Dendritic cell treated with granulocyte-macrophage colony-stimulating factor and Interleukin-4, amounts not matched to agents 40 ng/mL and 50 ng/mL, for 4 days (primary cell): ENCODE measurements at regions not wholly inside any gene's neighbourhood (a gene's known extent, or its start where the extent isn't known, plus 50 kb on each side); places are given as distances from the start of the nearest gene placed in this dataset.
"Not testable (repeated sequence)": the region's sequence is repeated elsewhere in the genome, so short reads cannot be mapped to it uniquely, and the experiment has no call there.

ENCODE experiments used
- H3K27ac Mint-ChIP-seq: one replicate; pipeline ENCODE4 v1.8.0; 2022; ENCODE audit warnings: mild to moderate bottlenecking, mixed read lengths
- H3K27me3 Mint-ChIP-seq: one replicate; pipeline ENCODE4 v1.8.0; 2022; ENCODE audit warnings: mild to moderate bottlenecking, mixed read lengths
- H3K36me3 Mint-ChIP-seq: one replicate; pipeline ENCODE4 v1.8.0; 2022; ENCODE audit warnings: low read depth, mixed read lengths
- H3K4me1 Mint-ChIP-seq: one replicate; pipeline ENCODE4 v1.8.0; 2022; ENCODE audit warnings: low read depth, mixed read lengths
- H3K4me3 Mint-ChIP-seq: one replicate; pipeline ENCODE4 v1.8.0; 2022; ENCODE audit warnings: mild to moderate bottlenecking, moderate library complexity, mixed read lengths
- H3K9me3 Mint-ChIP-seq: one replicate; pipeline ENCODE4 v1.8.0; 2022; ENCODE audit warnings: mixed read lengths
- intact Hi-C: fragments of 100-400 bp; cut with micrococcal nuclease; formaldehyde crosslinking; loops from one replicate; pipeline ENCODE4 v1.15.0; 2022

DNA sequence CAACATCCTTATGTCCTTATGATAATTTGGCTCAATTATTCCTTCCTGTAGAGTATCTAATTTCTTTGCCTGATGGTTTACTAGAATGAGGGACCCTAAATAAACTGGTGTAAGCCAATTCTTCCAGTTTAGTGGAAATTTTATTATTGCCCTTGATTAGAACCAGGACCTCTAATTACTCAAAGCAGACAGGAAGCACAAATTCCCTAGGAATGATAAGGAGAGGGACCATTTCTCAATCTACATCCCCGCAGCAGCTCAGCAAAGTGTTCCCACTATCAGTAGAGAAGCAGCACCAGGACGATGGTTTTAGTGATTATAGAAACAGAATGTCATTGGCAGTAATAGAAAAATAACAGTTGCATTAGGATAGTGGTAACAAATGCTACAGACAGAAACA is 97.1 kb downstream of the PLPPR4 start:
- peaks cover 11% of the 10 kb centered on the region for H3K4me1 Mint-ChIP-seq
- H3K4me3 Mint-ChIP-seq = no peak overlapping the region
- no peaks in the 10 kb centered on the region for H3K27me3 Mint-ChIP-seq
- no peak overlapping the region for H3K27ac Mint-ChIP-seq
- intact Hi-C loops = no loop called here
- no peaks in the 10 kb centered on the region for H3K9me3 Mint-ChIP-seq
- H3K36me3 Mint-ChIP-seq = no peaks in the 10 kb centered on the region

DNA sequence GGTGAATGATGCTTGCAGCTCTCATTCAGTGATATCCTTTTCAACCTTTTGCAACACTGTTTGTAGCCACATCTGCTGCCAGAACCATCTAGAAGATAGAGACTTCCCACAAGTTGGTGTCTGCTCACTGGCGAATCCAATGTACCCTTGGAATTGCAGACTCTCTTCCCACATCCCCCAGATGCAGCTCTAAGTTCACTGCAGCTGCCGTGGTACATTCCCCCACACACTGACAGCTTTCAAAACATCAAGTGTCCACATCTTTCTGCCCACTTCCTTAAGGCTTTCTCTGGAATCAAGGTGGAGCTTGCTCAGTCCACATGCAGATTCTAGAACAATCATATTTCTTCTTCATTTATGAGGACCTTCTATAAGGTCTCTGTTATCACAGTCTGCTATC is 99.2 kb downstream of the PLPPR4 start:
- H3K27ac Mint-ChIP-seq = peak overlapping the region; percentile 35
- H3K4me3 Mint-ChIP-seq = no peak overlapping the region
- intact Hi-C loops = no loop called here
- no peaks in the 10 kb centered on the region for H3K27me3 Mint-ChIP-seq
- H3K4me1 Mint-ChIP-seq = peaks cover 11% of the 10 kb centered on the region
- H3K36me3 Mint-ChIP-seq = no peaks in the 10 kb centered on the region
- no peaks in the 10 kb centered on the region for H3K9me3 Mint-ChIP-seq

DNA sequence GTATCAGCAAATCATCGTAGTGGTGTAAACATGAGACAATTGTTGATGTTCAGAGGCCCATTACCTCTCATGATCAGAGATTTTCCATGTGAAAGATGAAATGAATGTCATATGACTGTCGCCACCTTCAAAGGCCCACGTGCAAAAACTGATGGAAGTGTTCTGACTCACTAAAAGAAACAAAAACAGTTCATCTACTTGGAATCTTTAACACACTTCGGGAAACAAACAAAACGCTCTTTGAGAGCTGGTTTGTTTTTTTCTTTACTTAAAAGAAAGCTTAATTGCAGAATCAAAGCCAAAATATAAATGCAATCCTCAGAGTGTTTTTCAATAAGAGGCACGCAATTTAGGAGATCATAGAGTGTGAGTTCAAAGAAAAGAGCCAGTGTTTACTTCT is 100.8 kb downstream of the PLPPR4 start:
- no peak overlapping the region for H3K4me3 Mint-ChIP-seq
- peaks cover 11% of the 10 kb centered on the region for H3K4me1 Mint-ChIP-seq
- H3K27me3 Mint-ChIP-seq = no peaks in the 10 kb centered on the region
- H3K9me3 Mint-ChIP-seq = no peaks in the 10 kb centered on the region
- intact Hi-C loops = no loop called here
- H3K27ac Mint-ChIP-seq = no peak overlapping the region
- H3K36me3 Mint-ChIP-seq = no peaks in the 10 kb centered on the region

DNA sequence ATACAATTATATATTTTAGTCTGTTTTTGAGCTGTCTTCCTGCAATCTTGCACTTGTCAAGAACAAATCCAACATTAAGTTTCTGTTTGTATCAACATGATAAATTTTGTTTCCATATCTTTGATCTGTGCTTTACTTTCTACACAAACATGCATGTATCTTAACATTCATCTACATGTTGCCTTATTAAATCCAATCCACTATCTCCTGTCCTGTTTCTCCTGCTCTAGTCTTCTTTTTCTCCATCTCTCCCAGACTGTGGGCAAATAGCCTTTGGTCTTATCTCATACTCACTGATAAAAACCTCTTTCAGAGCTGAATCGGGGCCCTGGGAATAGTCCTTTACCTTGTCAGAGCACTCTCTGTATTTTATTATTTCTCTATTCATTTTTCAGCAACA is 101.3 kb downstream of the PLPPR4 start:
- Mint-ChIP-seq H3K4me1 (peaks cover 11% of the 10 kb centered on the region), H3K4me3 (no peak overlapping the region), H3K27ac (no peak overlapping the region), H3K27me3 (no peaks in the 10 kb centered on the region), H3K9me3 (no peaks in the 10 kb centered on the region), H3K36me3 (no peaks in the 10 kb centered on the region)
- intact Hi-C loops = no loop called here

DNA sequence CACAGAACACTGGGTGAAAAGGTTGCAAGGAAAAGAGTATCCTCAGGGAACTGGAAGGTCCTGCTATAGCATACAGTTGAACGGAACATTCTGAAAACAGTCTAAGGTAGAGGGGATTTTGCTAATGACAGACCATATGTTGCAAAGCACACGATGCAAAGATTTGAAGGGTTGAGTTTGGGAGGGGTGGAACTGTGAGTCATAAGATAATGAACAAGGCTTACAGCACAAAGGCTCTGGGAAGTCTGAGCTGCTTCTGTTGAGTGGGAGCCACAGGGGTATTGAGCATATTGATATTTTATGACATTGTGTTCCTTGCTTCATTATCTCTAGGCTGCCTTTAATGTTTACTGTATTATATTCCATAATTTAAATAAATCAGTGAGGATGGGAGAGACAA is 104.9 kb downstream of the PLPPR4 start:
- no peak overlapping the region for H3K27ac Mint-ChIP-seq
- no peak overlapping the region for H3K4me3 Mint-ChIP-seq
- no peaks in the 10 kb centered on the region for H3K9me3 Mint-ChIP-seq
- H3K4me1 Mint-ChIP-seq = peaks cover 6% of the 10 kb centered on the region
- H3K27me3 Mint-ChIP-seq = no peaks in the 10 kb centered on the region
- H3K36me3 Mint-ChIP-seq = no peaks in the 10 kb centered on the region
- intact Hi-C loops = no loop called here

DNA sequence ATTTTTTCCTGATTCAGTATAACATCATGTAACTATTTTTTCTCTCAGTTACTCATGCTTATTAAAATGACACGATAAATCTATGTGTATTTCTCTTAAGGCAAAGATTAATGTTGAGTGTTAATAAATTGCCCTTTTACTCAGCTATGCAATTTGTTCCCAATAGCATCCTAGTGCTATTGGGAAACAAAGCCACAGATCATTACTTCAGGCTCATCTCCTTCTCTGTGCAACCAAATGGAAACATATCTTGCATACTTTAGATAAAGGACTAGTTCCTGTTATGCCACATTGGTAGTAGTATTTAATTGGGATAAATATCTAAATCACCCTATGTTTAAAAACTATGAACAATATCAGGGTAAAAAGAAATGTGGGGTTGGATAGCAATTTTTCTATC is 106.2 kb downstream of the PLPPR4 start:
- H3K36me3 Mint-ChIP-seq = no peaks in the 10 kb centered on the region
- H3K27me3 Mint-ChIP-seq = no peaks in the 10 kb centered on the region
- intact Hi-C loops = no loop called here
- peaks cover 7% of the 10 kb centered on the region for H3K4me1 Mint-ChIP-seq
- H3K27ac Mint-ChIP-seq = no peak overlapping the region
- H3K4me3 Mint-ChIP-seq = no peak overlapping the region
- no peaks in the 10 kb centered on the region for H3K9me3 Mint-ChIP-seq

DNA sequence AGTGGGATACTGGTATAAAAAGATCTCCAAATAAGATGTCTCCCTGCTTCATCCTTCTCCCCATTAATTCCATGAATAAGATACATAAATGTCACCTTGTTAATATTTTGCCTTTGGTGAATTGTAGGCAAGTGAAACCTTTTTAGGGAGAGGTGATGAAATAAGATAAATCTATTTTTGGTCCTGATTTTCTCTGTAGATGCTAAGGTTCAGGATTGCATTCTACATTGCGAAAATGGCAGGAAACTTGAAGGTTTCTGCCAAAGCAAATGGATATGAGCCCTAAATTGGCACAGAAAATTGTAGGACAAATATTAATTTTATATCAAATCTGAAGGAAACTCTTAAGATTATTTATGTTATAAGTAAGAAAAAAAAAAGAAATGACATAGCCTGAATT is 107.1 kb downstream of the PLPPR4 start:
- H3K4me1 Mint-ChIP-seq = peaks cover 7% of the 10 kb centered on the region
- no peaks in the 10 kb centered on the region for H3K36me3 Mint-ChIP-seq
- H3K27ac Mint-ChIP-seq = no peak overlapping the region
- no peaks in the 10 kb centered on the region for H3K9me3 Mint-ChIP-seq
- H3K4me3 Mint-ChIP-seq = no peak overlapping the region
- intact Hi-C loops = no loop called here
- no peaks in the 10 kb centered on the region for H3K27me3 Mint-ChIP-seq

DNA sequence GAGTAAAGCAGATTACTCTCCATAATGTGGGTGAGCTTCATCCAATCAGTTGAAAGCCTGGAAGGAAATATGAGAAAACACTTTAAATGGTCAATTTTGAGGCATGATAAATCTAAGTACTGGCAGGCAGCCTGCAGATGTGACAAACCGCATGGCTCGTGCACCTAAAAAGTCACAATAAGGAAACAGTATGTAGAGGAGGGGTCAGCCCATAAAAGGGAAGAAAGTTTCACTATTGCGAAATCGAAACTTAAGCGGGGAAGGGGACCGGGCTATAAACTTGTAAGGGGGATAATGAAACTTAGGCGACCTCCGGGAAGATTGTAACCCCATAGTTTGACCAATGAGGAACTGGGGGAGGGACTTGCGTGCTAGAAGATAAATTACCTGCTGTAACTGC is 109.8 kb downstream of the PLPPR4 start:
- H3K9me3 Mint-ChIP-seq = no peaks in the 10 kb centered on the region
- H3K27ac Mint-ChIP-seq = no peak overlapping the region
- peak overlapping the region; percentile 34 for H3K4me3 Mint-ChIP-seq
- H3K4me1 Mint-ChIP-seq = peaks cover 7% of the 10 kb centered on the region
- intact Hi-C loops = no loop called here
- no peaks in the 10 kb centered on the region for H3K36me3 Mint-ChIP-seq
- H3K27me3 Mint-ChIP-seq = no peaks in the 10 kb centered on the region

DNA sequence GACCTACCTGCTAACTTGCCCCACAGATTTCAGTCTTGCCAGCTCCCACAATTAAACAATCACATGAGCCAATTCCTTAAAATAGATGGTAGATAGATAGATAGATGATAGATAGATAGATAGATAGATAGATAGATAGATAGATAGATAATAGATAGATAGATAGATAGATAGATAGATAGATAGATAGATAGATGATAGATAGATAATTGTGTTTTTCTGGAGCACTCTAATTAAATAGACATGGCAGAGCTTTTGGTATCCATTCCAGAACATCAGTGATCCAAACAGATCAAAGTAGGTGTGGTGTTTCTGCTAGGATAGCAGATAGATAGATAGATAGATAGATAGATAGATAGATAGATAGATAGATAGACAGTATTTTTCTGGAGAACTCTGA is 110.4 kb downstream of the PLPPR4 start:
- H3K27ac Mint-ChIP-seq, H3K4me3 Mint-ChIP-seq, H3K9me3 Mint-ChIP-seq, H3K27me3 Mint-ChIP-seq, H3K4me1 Mint-ChIP-seq, intact Hi-C loops, H3K36me3 Mint-ChIP-seq: not testable (repeated sequence)

DNA sequence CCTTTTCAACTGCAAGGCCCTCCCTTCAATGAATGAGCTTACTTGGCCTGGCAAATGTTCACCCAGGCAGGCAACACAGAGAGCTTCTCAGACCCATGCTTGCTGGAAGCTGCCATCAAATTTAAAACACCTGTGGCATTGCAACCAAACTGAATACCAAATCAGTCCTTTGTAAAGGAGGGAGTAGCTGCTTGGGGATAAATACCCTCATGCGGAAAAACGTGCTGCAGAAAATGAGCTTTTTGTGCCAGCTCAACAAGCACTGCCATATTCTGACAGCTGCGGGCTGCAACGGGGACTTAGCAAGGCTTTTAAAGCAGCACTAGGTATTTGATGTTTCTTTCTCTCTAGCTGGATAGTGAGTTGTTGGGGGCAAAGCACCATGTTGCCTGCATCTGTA is 119.7 kb downstream of the PLPPR4 start:
- H3K4me1 Mint-ChIP-seq = no peaks in the 10 kb centered on the region
- intact Hi-C loops = no loop called here
- no peaks in the 10 kb centered on the region for H3K27me3 Mint-ChIP-seq
- H3K36me3 Mint-ChIP-seq = no peaks in the 10 kb centered on the region
- no peaks in the 10 kb centered on the region for H3K9me3 Mint-ChIP-seq
- H3K4me3 Mint-ChIP-seq = no peak overlapping the region
- H3K27ac Mint-ChIP-seq = no peak overlapping the region

DNA sequence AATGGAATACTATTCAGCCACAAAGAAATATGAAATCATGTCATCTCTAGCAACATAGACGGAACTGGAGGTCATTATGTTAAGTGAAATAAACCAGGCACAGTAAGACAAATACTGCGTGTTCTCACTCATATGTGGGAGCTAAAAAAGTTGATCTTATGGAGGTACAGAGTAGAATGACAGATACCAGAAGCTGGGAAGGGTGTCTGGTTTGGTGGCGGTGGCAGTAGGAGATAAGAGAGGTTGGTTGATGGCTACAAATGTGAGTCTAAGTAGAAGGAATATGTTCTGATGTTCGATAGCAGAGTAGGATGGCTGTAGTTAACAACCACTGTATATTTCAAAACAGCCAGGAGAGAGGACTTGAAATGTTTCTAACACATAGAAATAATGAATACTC is 121.6 kb downstream of the PLPPR4 start:
- H3K36me3 Mint-ChIP-seq = no peaks in the 10 kb centered on the region
- intact Hi-C loops = no loop called here
- H3K9me3 Mint-ChIP-seq = no peaks in the 10 kb centered on the region
- no peak overlapping the region for H3K27ac Mint-ChIP-seq
- no peak overlapping the region for H3K4me3 Mint-ChIP-seq
- no peaks in the 10 kb centered on the region for H3K27me3 Mint-ChIP-seq
- H3K4me1 Mint-ChIP-seq = no peaks in the 10 kb centered on the region

DNA sequence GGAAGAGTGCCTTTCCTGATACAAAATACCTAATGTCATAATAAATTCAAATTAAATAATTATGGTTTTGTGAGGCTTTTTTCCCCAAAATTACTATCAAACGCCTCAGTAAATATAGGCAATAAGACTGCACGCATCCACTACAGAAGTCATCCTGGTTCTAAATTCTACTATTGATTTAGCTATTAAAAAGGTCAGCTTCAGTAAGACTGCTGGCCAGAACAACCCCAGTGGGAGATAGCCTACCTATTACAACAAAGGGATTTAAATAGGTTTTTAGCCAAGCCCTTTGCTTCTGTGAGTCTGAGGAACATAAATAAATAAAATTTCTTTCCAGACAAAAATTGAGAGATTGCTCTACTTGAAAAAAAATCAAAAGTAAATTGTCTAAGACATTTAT is 132.1 kb downstream of the PLPPR4 start:
- H3K36me3 Mint-ChIP-seq = no peaks in the 10 kb centered on the region
- H3K4me3 Mint-ChIP-seq = no peak overlapping the region
- H3K27me3 Mint-ChIP-seq = peaks cover 1% of the 10 kb centered on the region
- intact Hi-C loops = no loop called here
- H3K9me3 Mint-ChIP-seq = no peaks in the 10 kb centered on the region
- no peak overlapping the region for H3K27ac Mint-ChIP-seq
- H3K4me1 Mint-ChIP-seq = no peaks in the 10 kb centered on the region

DNA sequence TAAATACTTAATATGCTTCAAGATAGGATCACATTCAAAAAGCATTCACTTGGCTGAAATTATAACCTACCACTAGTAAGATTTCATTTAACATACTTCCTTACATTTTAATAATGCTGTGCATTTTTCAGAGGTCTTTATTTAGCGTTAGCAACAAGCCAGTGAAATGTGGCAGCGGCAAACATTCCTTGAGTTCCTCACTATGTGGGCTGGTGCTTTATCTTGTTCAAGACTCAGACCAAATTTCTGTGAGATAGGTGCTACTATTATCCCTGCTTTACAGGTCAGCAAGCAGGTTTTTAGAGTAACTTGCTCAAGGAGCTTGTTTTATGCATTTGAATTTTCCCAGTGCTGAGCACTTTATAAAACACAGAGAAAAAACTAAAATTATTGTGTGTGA is 132.7 kb downstream of the PLPPR4 start:
- Mint-ChIP-seq H3K27me3 (peaks cover 1% of the 10 kb centered on the region), H3K27ac (no peak overlapping the region), H3K36me3 (no peaks in the 10 kb centered on the region), H3K9me3 (no peaks in the 10 kb centered on the region), H3K4me1 (no peaks in the 10 kb centered on the region), H3K4me3 (no peak overlapping the region)
- intact Hi-C loops = no loop called here

DNA sequence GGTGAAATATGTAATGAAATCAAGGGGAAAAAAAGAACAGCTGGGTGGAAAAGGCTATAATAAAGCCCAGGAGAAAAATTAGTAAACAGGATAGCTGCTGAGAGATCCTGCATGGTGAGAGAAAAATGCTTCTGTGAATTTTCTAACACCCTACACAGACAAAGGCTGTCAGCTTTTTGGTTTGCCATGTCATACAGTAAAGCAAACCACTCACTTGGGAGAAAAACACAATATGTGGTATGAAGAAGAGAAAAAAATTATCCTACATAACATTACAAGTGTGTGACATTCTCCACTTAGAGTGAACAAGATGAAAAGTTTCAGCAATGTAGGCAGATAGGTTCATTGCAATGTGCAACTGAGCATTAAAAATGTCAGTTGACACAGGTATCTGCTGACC is 133.6 kb downstream of the PLPPR4 start:
- no peaks in the 10 kb centered on the region for H3K4me1 Mint-ChIP-seq
- H3K4me3 Mint-ChIP-seq = no peak overlapping the region
- no peak overlapping the region for H3K27ac Mint-ChIP-seq
- no peaks in the 10 kb centered on the region for H3K9me3 Mint-ChIP-seq
- intact Hi-C loops = no loop called here
- no peaks in the 10 kb centered on the region for H3K36me3 Mint-ChIP-seq
- peaks cover 1% of the 10 kb centered on the region for H3K27me3 Mint-ChIP-seq

DNA sequence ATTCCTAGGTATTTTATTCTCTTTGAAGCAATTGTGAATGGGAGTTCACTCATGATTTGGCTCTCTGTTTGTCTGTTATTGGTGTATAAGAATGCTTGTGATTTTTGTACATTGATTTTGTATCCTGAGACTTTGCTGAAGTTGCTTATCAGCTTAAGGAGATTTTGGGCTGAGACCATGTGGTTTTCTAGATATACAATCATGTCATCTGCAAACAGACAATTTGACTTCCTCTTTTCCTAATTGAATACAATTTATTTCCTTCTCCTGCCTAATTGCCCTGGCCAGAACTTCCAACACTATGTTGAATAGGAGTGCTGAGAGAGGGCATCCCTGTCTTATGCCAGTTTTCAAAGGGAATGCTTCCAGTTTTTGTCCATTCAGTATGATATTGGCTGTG is 137.3 kb downstream of the PLPPR4 start:
- H3K9me3 Mint-ChIP-seq, H3K27ac Mint-ChIP-seq, H3K4me1 Mint-ChIP-seq, H3K27me3 Mint-ChIP-seq, intact Hi-C loops, H3K36me3 Mint-ChIP-seq, H3K4me3 Mint-ChIP-seq: not testable (repeated sequence)

DNA sequence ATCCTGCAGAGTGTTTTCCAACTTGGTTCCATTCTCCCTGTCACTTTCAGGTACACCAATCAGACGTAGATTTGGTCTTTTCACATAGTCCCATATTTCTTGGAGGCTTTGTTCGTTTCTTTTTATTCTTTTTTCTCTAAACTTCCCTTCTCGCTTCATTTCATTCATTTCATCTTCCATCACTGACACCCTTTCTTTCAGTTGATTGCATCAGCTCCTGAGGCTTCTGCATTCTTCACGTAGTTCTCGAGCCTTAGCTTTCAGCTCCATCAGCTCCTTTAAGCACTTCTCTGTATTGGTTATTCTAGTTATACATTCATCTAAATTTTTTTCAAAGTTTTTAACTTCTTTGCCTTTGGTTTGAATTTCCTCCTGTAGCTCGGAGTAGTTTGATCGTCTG is 140.1 kb downstream of the PLPPR4 start:
- H3K36me3 Mint-ChIP-seq, H3K27ac Mint-ChIP-seq, H3K4me1 Mint-ChIP-seq, H3K4me3 Mint-ChIP-seq, H3K9me3 Mint-ChIP-seq, H3K27me3 Mint-ChIP-seq, intact Hi-C loops: not testable (repeated sequence)
